Amniotic stem cell (primary cell): ENCODE measurements at regions not wholly inside any gene's neighbourhood (a gene's known extent, or its start where the extent isn't known, plus 50 kb on each side); places are given as distances from the start of the nearest gene placed in this dataset.

Experiments used
- DNase-seq: peaks from one replicate; lab custom pipeline; 2025; lab: John Stamatoyannopoulos, UW

GRCh38 chr9:129506041-129506440 lies 114.9 kb downstream of the C9orf50 start:
- DNase-seq = no peak

GRCh38 chr9:129505270-129505902 lies 115.5 kb downstream of the C9orf50 start:
- DNase-seq = no peak

GRCh38 chr9:129504404-129504803 lies 116.5 kb downstream of the C9orf50 start:
- DNase-seq = no peak

GRCh38 chr9:129501771-129502319 lies 119.1 kb downstream of the C9orf50 start:
- no peak for DNase-seq

GRCh38 chr9:129500863-129501770 lies 119.8 kb downstream of the C9orf50 start:
- DNase-seq = no peak

- DNase-seq = no peak
Measured at GRCh38 chr9:129500161-129500862, 120.6 kb downstream of the C9orf50 start.

- no peak for DNase-seq
Measured at GRCh38 chr9:129498451-129499384, 122.2 kb downstream of the C9orf50 start.

- DNase-seq = no peak
Measured at GRCh38 chr9:129497813-129498450, 123.0 kb downstream of the C9orf50 start.

GRCh38 chr9:129497005-129497812 lies 123.7 kb downstream of the C9orf50 start:
- no peak for DNase-seq

- DNase-seq = peak; percentile 90
Measured at GRCh38 chr9:129496473-129497004, 124.4 kb downstream of the C9orf50 start.

- DNase-seq = peak; percentile 39
Measured at GRCh38 chr9:129495620-129496472, 125.1 kb downstream of the C9orf50 start.

GRCh38 chr9:129494113-129494789 lies 126.7 kb downstream of the C9orf50 start:
- no peak for DNase-seq

GRCh38 chr9:129493706-129494047 lies 127.2 kb downstream of the C9orf50 start:
- DNase-seq = no peak

- no peak for DNase-seq
Measured at GRCh38 chr9:129493002-129493705, 127.7 kb downstream of the C9orf50 start.

GRCh38 chr9:129491487-129491855 lies 129.4 kb downstream of the C9orf50 start:
- no peak for DNase-seq

GRCh38 chr9:129490583-129491486 lies 130.1 kb downstream of the C9orf50 start:
- no peak for DNase-seq
